ENCODE measurements at regions not wholly inside any gene's neighbourhood (a gene's known extent, or its start where the extent isn't known, plus 50 kb on each side); places are given as distances from the start of the nearest gene placed in this dataset.
A peak's percentile ranks its signal among the peaks of the same experiment; 100 is the strongest.

DNA sequence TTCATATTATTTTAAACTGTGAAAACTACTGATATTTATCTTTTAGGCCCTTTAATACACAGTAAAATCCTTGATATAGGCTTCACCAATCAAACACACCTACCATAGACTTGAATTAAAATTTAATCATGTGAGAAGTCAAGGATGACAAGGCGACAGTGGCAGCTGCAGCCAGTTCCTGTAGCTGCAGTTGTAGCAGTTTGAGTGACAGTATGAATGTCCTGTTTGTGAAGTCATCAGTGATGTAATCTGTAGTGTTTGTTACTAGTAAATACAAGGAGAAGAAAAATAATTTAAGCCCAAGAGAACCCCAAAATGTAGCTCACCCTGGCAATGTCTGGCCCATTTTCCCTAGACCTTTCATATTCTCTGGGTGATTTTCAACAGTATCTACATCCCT, 897.0 kb downstream of the SLITRK6 start:
- intact Hi-C loops (cut with micrococcal nuclease; ENCODE audit: unreplicated experiment), result no loop called here
- H3K36me3 ChIP-seq (ENCODE audit: low read depth), result no peaks in the 10 kb centered on the region
- no peaks in the 10 kb centered on the region for H4K20me1 ChIP-seq (ENCODE audit: insufficient read depth)
- H3K4me1 ChIP-seq (replicated peaks; ENCODE audit: insufficient read depth), result no peaks in the 10 kb centered on the region
- ChIA-PET CTCF (no interaction called here), POLR2A (ENCODE audit: unreplicated experiment) (no interaction called here)
- H3K9me2 ChIP-seq (ENCODE audit: insufficient read depth), result no peaks in the 10 kb centered on the region
- no peaks in the 10 kb centered on the region for H3K27me3 ChIP-seq (ENCODE audit: insufficient read depth, low read depth)
- no peak overlapping the region for H3K4me2 ChIP-seq
- no peaks in the 10 kb centered on the region for H3K9me3 ChIP-seq (ENCODE audit: insufficient read depth, low read depth)
- no peaks in the 10 kb centered on the region for H3K79me2 ChIP-seq (ENCODE audit: low read depth)
- H3K27ac ChIP-seq, result no peak overlapping the region
- no TSS peak for BruUV-seq (replicated peaks)
- no peak overlapping the region for H2AFZ ChIP-seq
- no peak for TF ChIP-seq CTCF (conservative IDR thresholded peaks at IDR 0.05)
- no peak for TF ChIP-seq EZH2 (IDR thresholded peaks at IDR 0.05; ENCODE audit: low read depth)
- no peaks in the 10 kb centered on the region for H3F3A ChIP-seq (ENCODE audit: insufficient read depth, low read depth)
- no peak overlapping the region for H3K4me3 ChIP-seq
- no peak for DNase-seq

- no peak overlapping the region for H3K4me3 ChIP-seq
- CTCF ChIA-PET, result interaction anchor here (0.7 kb wide), 1 partner anchor 969 kb away, joined by 4 read pairs; no protein-coding TSS in a partner anchor
These were observed 903.1 kb downstream of the SLITRK6 start for GRCh38 chr13:84896128-84896527.

DNA sequence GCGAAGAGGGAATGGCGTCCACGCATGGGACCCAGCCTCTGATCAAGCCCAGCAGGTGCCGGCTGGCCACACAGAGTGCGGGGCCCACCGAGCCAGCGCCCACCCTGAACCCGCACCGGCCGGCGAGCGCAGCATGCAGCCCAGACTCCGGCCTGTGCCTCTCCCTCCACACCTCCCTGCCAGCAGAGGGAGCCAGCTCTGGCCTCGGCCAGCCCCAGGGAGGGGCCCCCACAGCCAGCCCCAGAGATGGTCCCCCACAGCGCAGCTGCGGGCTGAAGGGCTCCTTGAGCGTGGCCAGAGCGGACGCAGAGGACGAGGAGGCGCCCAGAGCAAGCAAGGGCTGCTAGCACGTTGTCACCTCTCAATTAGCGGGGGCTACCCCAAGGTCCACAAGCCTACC, 904.5 kb downstream of the SLITRK6 start:
- no peak for TF ChIP-seq EZH2 (IDR thresholded peaks at IDR 0.05; ENCODE audit: low read depth)
- no peak for TF ChIP-seq CTCF (conservative IDR thresholded peaks at IDR 0.05)
- CTCF ChIA-PET, result interaction anchor here (0.7 kb wide), 1 partner anchor 186 kb away, joined by 3 read pairs; no protein-coding TSS in a partner anchor
- Histone ChIP-seq H3K4me1 (replicated peaks; ENCODE audit: insufficient read depth) (no peaks in the 10 kb centered on the region), H3K36me3 (ENCODE audit: low read depth) (no peaks in the 10 kb centered on the region), H3K27ac (no peak overlapping the region), H3K9me2 (ENCODE audit: insufficient read depth) (no peaks in the 10 kb centered on the region), H3F3A (ENCODE audit: insufficient read depth, low read depth) (no peaks in the 10 kb centered on the region), H2AFZ (no peak overlapping the region), H3K4me2 (no peak overlapping the region), H3K27me3 (ENCODE audit: insufficient read depth, low read depth) (no peaks in the 10 kb centered on the region), H4K20me1 (ENCODE audit: insufficient read depth) (no peaks in the 10 kb centered on the region), H3K9me3 (ENCODE audit: insufficient read depth, low read depth) (no peaks in the 10 kb centered on the region), H3K4me3 (no peak overlapping the region), H3K79me2 (ENCODE audit: low read depth) (no peaks in the 10 kb centered on the region)
- intact Hi-C loops (cut with micrococcal nuclease; ENCODE audit: unreplicated experiment), result no loop called here
- no peak for DNase-seq
- no TSS peak for BruUV-seq (replicated peaks)
- POLR2A ChIA-PET (ENCODE audit: unreplicated experiment), result no interaction called here

More at GRCh38 chr13:84896128-84896527, 903.1 kb downstream of the SLITRK6 start:
- H3K9me2 ChIP-seq (ENCODE audit: insufficient read depth), result no peaks in the 10 kb centered on the region
- intact Hi-C loops (cut with micrococcal nuclease; ENCODE audit: unreplicated experiment), result loop anchor here (1.0 kb wide), 1 partner anchor 910 kb away; no protein-coding TSS in a partner anchor
- H3K79me2 ChIP-seq (ENCODE audit: low read depth), result no peaks in the 10 kb centered on the region
- H3F3A ChIP-seq (ENCODE audit: insufficient read depth, low read depth), result no peaks in the 10 kb centered on the region
- BruUV-seq (replicated peaks), result no TSS peak
- DNase-seq, result peak; percentile 39 to 44
- no peaks in the 10 kb centered on the region for H3K27me3 ChIP-seq (ENCODE audit: insufficient read depth, low read depth)
- H3K4me2 ChIP-seq, result no peak overlapping the region
- no peaks in the 10 kb centered on the region for H3K36me3 ChIP-seq (ENCODE audit: low read depth)
- no peak overlapping the region for H3K27ac ChIP-seq
- H3K4me1 ChIP-seq (replicated peaks; ENCODE audit: insufficient read depth), result no peaks in the 10 kb centered on the region
- H3K9me3 ChIP-seq (ENCODE audit: insufficient read depth, low read depth), result no peaks in the 10 kb centered on the region
- H4K20me1 ChIP-seq (ENCODE audit: insufficient read depth), result no peaks in the 10 kb centered on the region
- POLR2A ChIA-PET (ENCODE audit: unreplicated experiment), result no interaction called here
- TF ChIP-seq EZH2 (IDR thresholded peaks at IDR 0.05; ENCODE audit: low read depth), result no peak
- peak; percentile 80 for TF ChIP-seq CTCF (conservative IDR thresholded peaks at IDR 0.05)
- H2AFZ ChIP-seq, result no peak overlapping the region; the same call in 1 of the 2 replicates

All from PC-9 (cell line).